Right lobe of liver (tissue), 4 donors: ENCODE measurements at regions not wholly inside any gene's neighbourhood (a gene's known extent, or its start where the extent isn't known, plus 50 kb on each side); places are given as distances from the start of the nearest gene placed in this dataset.

Source experiments
- CTCF ChIP-seq, 4 donors: fragments of 200-600 bp in 3 of 4; fragments of 450-650 bp in 1 of 4; IDR thresholded peaks; one replicate each; pipeline versions ENCODE4 v1.5.1 to v1.8.0; 2016 to 2022; ENCODE audit warnings: antibody characterized with exemption in 4 of 4, mild to moderate bottlenecking in 2 of 4
- POLR2A ChIP-seq: fragments of 450-650 bp; IDR thresholded peaks from one replicate; pipeline ENCODE4 v1.6.1; 2017; ENCODE audit warnings: antibody characterized with exemption, mild to moderate bottlenecking
- donor health status: DM: no; HTN: no; CAD: no.
- donor health status: DM: no; HTN: no; CAD: no.
- donor health status: DM: no; HTN: yes; CAD: no.

- TF ChIP-seq CTCF (IDR thresholded peaks at IDR 0.05) (no peak), POLR2A (no peak)
Measured at GRCh38 chr15:29600262-29600661, 222.0 kb downstream of the TJP1 start.
